ENCODE measurements at regions not wholly inside any gene's neighbourhood (a gene's known extent, or its start where the extent isn't known, plus 50 kb on each side); places are given as distances from the start of the nearest gene placed in this dataset.

DNA sequence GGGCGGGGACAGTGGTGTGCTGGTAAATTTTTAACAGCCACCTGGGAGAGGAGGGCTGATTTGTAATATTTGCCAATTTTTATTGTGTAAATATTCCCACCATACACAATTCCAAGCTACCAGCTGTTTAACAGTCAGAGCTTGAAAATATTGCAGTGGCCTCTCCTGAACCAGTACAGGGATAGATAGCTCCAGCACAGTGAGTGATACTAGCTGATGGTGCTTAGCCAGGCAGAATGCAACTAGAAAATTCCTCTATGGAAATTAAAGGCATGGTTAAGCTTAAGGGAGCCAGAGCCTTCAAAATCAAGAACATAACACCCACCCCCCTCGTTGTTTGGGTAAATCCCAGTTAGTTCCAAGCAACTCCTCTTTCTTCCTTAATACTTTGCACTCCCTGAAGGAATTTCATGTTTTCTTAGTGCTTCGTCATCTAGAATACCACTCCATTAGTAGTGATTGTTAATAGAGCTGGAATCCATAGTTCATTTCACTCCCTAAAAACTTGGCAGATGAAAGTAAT is 96.6 kb downstream of the CYB561 start:
- DNase-seq, result no peak

DNA sequence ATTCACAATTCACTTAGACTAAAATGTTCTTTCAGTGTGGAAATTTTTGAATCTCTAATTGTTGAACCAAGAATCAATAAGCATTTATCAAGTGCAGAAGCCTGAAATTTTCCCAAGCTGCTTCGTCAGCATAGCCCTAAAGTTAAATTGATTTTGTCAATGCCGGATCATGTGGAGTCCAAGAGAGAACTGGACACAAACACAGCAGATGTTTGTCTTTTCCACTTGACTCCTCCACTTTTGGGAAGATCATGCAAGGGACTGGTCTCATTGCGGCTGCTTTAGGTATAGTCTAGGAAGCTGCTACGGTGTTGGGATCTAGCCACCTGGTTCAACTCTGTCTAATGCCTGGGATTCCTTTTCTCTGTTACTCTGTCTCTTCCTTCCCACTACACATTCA is 95.7 kb downstream of the CYB561 start:
- DNase-seq, result no peak

GRCh38 chr17:63354256-63354655 is 91.8 kb downstream of the CYB561 start:
- no peak for DNase-seq

GRCh38 chr17:63356337-63356757 is 89.8 kb downstream of the CYB561 start:
- no peak for DNase-seq

DNA sequence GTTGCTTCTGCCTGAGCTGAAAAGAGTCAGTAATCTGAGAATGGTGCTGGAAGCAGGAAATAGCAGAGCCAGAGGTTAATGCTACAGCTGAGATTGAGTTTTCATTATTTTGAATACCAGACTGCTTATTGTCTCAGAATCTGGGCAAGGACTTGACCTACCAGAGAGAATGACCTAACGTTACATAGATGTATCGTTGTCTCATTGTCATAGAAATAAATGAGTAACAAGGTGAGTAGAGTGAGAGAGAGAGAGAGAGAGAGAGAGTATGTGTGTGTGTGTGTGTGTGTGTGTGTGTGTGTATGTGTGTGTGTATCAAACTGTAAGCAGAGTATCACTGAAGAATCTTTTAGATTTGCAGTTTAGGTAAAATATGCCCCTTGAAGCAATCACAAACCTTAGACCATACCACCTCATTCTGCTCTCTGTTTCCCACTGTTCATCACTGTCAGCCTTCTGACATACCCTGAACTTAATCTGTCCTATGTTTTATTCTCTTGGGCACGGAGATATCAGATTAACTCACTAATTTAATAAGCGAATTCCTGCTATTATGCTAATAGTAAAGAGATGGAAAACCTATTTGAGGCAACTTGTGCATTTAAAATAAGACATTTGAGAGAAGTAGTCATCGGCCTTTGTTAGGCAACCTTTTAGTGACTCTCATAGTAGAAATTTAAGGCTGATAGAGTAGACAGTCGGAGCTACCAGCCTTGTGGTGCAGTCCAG is 87.8 kb downstream of the CYB561 start:
- DNase-seq, result no peak

GRCh38 chr17:63358956-63359355 is 87.2 kb downstream of the CYB561 start:
- no peak for DNase-seq

GRCh38 chr17:63361182-63361581 is 84.9 kb downstream of the CYB561 start:
- no peak for DNase-seq

DNA sequence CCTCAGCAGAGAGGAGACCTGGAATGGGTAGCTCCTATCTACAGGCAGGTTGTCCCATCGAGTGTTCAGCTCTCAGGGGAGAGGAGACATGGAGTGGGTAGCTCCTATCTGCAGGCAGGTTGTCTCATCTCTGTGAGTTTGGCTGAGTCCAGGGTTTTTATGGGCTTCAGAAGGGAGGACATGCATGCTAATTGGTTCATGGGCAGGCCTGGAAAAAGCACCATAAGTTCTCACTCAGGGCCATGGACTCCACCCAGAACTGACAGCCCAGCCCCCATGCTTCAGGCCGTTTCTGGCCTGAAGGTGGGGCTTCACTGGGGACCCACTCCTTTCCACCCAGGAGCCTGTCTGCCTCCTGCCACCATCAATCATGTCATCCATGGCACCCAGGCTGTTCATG is 84.0 kb downstream of the CYB561 start:
- no peak for DNase-seq

- no peak for DNase-seq
Measured at GRCh38 chr17:63364387-63364786, 81.7 kb downstream of the CYB561 start.

DNA sequence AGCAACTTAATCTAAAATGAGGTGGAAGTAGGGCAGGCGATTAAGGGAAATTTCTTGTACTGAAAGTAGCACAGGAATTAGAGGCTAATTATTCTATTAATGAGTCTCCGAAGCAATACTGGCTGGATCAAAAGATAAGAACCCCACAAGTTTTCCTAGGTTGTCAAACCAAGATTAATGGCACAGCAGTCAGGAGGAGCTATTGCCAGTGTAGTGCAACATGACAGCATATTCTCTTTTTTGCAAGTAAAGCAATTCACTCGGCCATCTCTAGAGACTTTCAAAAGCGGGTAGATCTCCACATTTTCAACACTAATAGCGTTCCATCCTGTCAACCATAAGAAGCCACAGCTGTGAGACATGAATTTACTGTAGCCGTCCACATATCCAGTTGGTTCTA is 81.2 kb downstream of the CYB561 start:
- no peak for DNase-seq

GRCh38 chr17:63365366-63366240 is 80.5 kb downstream of the CYB561 start:
- no peak for DNase-seq

DNA sequence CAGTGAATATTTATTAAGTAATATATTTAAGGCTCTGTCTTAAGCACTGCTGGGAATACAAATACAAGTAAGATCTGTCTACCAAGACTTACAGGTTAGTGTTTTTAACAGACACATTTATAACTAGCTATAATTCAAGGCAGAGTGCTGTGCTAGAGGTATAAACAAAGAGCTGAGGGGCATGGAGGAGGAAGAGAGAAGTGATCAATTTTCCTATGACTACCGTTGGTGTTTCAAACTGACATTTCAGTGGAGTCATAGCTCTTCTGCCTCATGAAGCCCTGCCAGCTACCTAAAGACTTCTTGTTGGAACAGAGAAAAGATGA is 79.9 kb downstream of the CYB561 start:
- no peak for DNase-seq

GRCh38 chr17:63369233-63369632 is 76.9 kb downstream of the CYB561 start:
- DNase-seq, result no peak

DNA sequence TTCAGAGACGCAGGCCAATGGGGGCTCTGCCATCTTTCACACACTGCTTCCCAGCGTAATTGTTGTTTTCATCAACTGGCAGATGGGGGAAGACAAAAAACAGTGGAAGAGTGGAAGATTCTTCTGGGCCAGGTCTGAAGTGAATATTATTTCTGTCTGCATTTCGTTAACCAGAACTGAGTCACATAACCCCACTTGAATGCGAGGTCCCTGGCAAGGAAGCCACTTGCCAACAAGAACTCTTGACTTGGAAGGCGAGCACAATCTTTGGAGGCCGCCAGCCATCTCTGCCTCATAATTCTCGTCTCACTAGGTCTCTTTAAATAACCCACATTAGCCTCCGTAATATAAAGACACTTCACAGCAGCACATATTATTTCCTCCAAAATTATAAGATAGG is 75.4 kb downstream of the CYB561 start:
- no peak for DNase-seq

DNA sequence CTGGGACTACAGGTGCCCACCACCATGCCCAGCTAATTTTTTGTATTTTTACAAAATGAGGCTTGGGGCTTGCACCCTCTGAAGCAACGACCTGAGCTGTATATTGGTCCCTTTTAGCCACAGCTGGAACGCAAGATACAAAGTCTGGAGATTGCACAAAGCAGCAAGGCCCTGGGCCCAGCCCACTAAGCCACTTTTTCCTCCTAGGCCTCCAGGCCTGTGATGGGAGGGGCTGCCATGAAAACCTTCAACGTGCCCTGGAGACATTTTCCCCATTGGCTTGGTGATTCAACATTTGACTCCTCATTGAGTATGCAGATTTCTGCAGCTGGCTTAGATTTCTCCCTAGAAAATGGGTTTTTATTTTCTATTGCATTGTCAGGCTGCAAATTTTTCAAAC is 69.2 kb downstream of the CYB561 start:
- no peak for DNase-seq

DNA sequence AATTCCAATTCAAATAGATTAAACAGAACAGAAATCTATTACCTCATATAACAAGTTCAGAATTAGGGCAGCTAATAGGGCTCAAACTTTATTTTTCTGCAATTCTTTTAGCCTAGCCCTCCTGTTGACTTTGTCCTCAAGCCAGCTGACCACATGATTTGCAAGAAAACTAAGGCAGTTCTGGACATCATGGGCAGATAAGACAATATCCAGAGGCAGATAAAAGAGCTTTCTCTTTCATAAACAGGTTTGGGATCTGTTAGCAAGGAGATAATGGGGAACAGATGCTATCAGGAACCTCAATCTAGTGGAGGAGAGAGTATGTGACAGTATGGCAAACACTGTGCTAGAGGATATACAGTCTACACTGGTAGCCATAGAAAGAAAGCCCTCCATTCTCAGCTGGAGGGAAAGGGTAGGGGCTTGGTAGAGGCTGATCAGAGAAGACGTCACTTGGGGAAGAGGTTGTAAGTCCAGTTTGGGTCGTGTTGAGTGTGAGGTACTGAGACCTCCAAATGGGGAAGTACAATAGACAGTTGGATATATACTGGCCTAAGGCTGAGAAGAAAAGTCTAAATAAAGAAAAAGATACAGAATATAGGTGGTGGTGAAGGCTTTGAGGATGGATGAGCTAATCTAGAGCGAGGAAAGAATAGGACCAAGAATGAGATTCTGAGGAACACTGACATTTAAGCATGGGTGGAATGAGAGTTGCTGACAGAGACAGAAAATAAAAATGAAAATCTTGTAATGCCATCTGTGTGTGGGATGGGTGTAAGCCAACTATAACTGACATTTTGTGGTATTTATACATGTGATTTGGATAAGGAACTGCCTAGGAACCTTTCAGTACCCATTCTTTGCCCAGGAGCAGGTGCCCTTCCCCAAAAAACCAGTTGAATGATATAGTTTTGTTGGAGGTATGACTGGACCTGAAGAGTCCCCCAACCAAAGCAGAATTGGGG is 67.4 kb downstream of the CYB561 start:
- no peak for DNase-seq

- DNase-seq, result no peak
Measured at GRCh38 chr17:63379636-63380035, 66.5 kb downstream of the CYB561 start.

DNA sequence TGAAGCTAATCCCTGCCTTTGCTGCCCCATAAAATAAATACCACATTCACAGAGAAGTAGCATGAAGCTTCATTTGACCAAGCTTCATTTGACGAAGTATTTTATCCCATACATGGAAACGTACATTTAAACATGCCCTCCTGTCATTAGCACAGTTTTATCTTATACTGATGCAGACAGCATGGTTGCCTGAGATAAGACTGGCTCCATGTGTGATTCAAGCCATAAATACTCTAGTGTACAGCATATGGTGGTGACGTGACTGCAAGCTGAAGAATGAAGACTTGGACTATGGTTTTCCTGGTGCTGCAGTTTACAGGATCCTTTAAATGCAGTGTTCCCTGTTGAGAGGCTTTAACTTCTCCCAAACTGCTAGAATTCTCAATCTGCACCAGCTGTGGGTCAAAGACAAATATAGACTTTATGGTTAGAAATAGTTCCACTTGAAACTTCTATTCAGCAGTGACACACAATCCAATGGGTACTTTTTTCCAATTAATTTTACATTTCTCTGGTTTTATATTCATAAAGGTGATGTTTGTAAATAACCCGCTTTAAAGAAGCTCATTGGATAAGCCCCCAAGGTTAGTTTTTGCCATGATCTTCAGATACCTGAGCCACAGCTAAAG is 64.9 kb downstream of the CYB561 start:
- DNase-seq, result no peak

GRCh38 chr17:63382136-63382535 is 64.0 kb downstream of the CYB561 start:
- DNase-seq, result no peak

Data from GDM1 (cell line).